SK-N-MC (cell line): ENCODE measurements at regions not wholly inside any gene's neighbourhood (a gene's known extent, or its start where the extent isn't known, plus 50 kb on each side); places are given as distances from the start of the nearest gene placed in this dataset.

Source experiments
- DNase-seq: peaks from one replicate; pipeline ENCODE4 v3.0.0-alpha.2; 2011; ENCODE audit warnings: low read depth, low spot score
- H3K27ac ChIP-seq: fragments of 200-600 bp; sonication (generic); 2 replicates; pipeline ENCODE4 v1.5.1; 2016; ENCODE audit warnings: mixed run types
- H3K36me3 ChIP-seq: fragments of 200-600 bp; sonication (generic); 2 replicates; pipeline ENCODE4 v1.6.1; 2017; ENCODE audit warnings: antibody characterized with exemption, low read length, mixed read lengths; ENCODE audit not compliant: insufficient read depth
- H3K4me3 ChIP-seq: fragments of 200-600 bp; sonication (generic); 2 replicates; pipeline ENCODE4 v1.5.1; 2016
- H3K9ac ChIP-seq: fragments of 200-600 bp; sonication (generic); 2 replicates; pipeline ENCODE4 v1.8.0; 2017; ENCODE audit warnings: mixed run types, mixed read lengths; ENCODE audit not compliant: insufficient read length
- H3K9me3 ChIP-seq: fragments of 200-600 bp; sonication (generic); 2 replicates; pipeline ENCODE4 v1.6.1; 2017; ENCODE audit warnings: low read depth, mild to moderate bottlenecking, antibody characterized with exemption, low read length, moderate library complexity, mixed read lengths
- EZH2 ChIP-seq: fragments of 200-600 bp; sonication (generic); IDR thresholded peaks from one replicate; pipeline ENCODE4 v1.6.1; 2017; ENCODE audit warnings: antibody characterized with exemption
- FOXP2 ChIP-seq: optimal IDR thresholded peaks from 2 replicates; pipeline ENCODE3; 2011; ENCODE audit warnings: mild to moderate bottlenecking, moderate library complexity; ENCODE audit not compliant: insufficient read depth; ENCODE audit errors: extremely low read length, control extremely low read depth
- POLR2AphosphoS5 ChIP-seq: IDR thresholded peaks from 2 replicates; pipeline ENCODE4 v1.6.1; 2012; ENCODE audit warnings: mild to moderate bottlenecking, low read depth, low read length, borderline replicate concordance

GRCh38 chr18:68469049-68469625, 245.8 kb downstream of the TMX3 start:
- DNase-seq: no peak
- no peak overlapping the region for H3K27ac ChIP-seq
- H3K9me3 ChIP-seq: no peaks in the 10 kb centered on the region
- H3K4me3 ChIP-seq: no peak overlapping the region
- H3K36me3 ChIP-seq: no peaks in the 10 kb centered on the region
- TF ChIP-seq EZH2: no peak
- TF ChIP-seq FOXP2: no peak
- no peak for TF ChIP-seq POLR2AphosphoS5
- H3K9ac ChIP-seq: no peak overlapping the region

DNA sequence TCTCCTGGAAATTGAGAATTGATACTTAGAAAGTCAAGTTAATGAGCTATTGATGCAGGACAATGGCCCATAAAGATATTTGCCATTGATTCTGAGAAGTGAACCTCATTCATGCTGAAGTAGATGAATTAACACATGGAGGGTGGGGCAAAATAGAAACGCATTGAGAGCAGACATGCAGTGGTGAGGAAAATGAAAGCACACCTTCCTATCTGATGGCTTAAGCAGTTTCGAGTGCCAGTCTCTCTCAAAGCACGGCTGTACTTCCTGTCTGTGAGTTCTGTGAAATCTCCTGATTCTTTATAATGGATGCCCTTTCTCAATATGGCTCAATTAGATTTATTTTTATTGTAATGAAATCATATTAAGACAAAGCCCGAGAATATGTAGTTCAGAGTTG, 247.0 kb downstream of the TMX3 start:
- DNase-seq: no peak
- Histone ChIP-seq H3K36me3 (no peaks in the 10 kb centered on the region), H3K4me3 (no peak overlapping the region), H3K9ac (no peak overlapping the region), H3K27ac (no peak overlapping the region), H3K9me3 (no peaks in the 10 kb centered on the region)
- no peak for TF ChIP-seq FOXP2
- no peak for TF ChIP-seq POLR2AphosphoS5
- TF ChIP-seq EZH2: no peak

DNA sequence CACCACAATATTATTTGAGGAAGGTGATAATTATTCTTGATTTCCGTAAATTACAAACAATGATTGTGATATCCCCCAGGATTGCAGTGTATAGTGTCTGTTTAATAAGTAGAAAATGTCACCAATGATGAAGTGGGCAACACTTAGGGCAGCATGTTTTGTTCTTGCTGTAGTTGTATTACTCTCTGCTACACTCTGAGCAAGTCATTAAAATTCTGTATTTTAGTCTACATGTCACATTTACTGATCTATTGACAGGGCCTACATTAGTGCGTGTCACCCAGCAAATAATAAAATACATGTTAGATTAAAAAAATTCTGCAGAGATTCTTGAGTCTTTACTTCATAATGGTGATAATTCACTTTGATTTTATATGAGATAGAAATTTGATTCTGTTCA, 247.6 kb downstream of the TMX3 start:
- H3K4me3 ChIP-seq: no peak overlapping the region
- H3K9me3 ChIP-seq: no peaks in the 10 kb centered on the region
- H3K36me3 ChIP-seq: no peaks in the 10 kb centered on the region
- no peak for TF ChIP-seq EZH2
- TF ChIP-seq FOXP2: no peak
- no peak for DNase-seq
- H3K27ac ChIP-seq: no peak overlapping the region
- H3K9ac ChIP-seq: no peak overlapping the region

- no peak for TF ChIP-seq FOXP2
- TF ChIP-seq POLR2AphosphoS5: no peak
- TF ChIP-seq EZH2: no peak
Measured at GRCh38 chr18:68466672-68467071, 248.2 kb downstream of the TMX3 start.

GRCh38 chr18:68462766-68463165, 252.1 kb downstream of the TMX3 start:
- no peak for TF ChIP-seq EZH2
- TF ChIP-seq POLR2AphosphoS5: no peak
- TF ChIP-seq FOXP2: no peak
- H3K27ac ChIP-seq: no peak overlapping the region
- DNase-seq: no peak
- H3K9me3 ChIP-seq: no peaks in the 10 kb centered on the region
- H3K4me3 ChIP-seq: no peak overlapping the region
- no peak overlapping the region for H3K9ac ChIP-seq
- no peaks in the 10 kb centered on the region for H3K36me3 ChIP-seq

More at GRCh38 chr18:68466672-68467071, 248.2 kb downstream of the TMX3 start:
- no peak for DNase-seq
- Histone ChIP-seq H3K9ac (no peak overlapping the region), H3K9me3 (no peaks in the 10 kb centered on the region), H3K4me3 (no peak overlapping the region), H3K27ac (no peak overlapping the region), H3K36me3 (no peaks in the 10 kb centered on the region)

- Histone ChIP-seq H3K9ac (no peak overlapping the region), H3K27ac (no peak overlapping the region)
- no peak for TF ChIP-seq FOXP2
- no peak for TF ChIP-seq POLR2AphosphoS5
Measured at GRCh38 chr18:68462148-68462547, 252.8 kb downstream of the TMX3 start.

DNA sequence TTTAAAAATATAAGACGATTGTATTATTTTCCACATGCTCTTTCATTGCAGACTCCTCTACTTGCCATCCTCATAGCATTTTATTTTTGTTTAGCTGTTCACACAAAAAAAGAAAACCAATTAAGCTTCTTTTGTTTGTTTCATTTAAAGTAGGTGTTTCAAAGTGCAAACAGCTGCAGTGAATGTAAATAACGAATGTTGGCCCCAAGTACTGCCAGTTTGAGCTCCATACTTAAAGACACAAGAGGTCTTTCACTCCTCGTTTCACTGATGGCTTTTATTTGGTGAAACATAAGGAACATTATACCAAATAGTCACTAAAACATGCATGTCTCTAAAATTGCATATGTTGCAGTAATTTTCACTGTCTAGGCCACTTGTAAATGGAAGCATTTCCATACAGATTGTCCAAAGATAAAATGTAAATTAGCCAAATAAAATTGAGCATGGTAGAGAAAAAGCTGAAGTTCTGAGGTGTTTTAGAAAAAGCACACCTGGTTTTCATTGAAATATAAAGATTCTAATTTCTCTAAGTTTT, 253.4 kb downstream of the TMX3 start:
- no peaks in the 10 kb centered on the region for H3K9me3 ChIP-seq
- TF ChIP-seq POLR2AphosphoS5 (no peak), FOXP2 (no peak), EZH2 (no peak)
- DNase-seq: no peak
- no peaks in the 10 kb centered on the region for H3K36me3 ChIP-seq
- no peak overlapping the region for H3K4me3 ChIP-seq
- H3K9ac ChIP-seq: no peak overlapping the region
- H3K27ac ChIP-seq: no peak overlapping the region

More at GRCh38 chr18:68462148-68462547, 252.8 kb downstream of the TMX3 start:
- Histone ChIP-seq H3K4me3 (no peak overlapping the region), H3K9me3 (no peaks in the 10 kb centered on the region), H3K36me3 (no peaks in the 10 kb centered on the region)
- no peak for DNase-seq

- Histone ChIP-seq H3K36me3 (no peaks in the 10 kb centered on the region), H3K4me3 (no peak overlapping the region), H3K9me3 (no peaks in the 10 kb centered on the region), H3K9ac (no peak overlapping the region), H3K27ac (no peak overlapping the region)
- TF ChIP-seq FOXP2 (no peak), EZH2 (no peak), POLR2AphosphoS5 (no peak)
- no peak for DNase-seq
Measured at GRCh38 chr18:68459968-68460367, 254.9 kb downstream of the TMX3 start.

GRCh38 chr18:68456985-68457384, 257.9 kb downstream of the TMX3 start:
- TF ChIP-seq POLR2AphosphoS5 (no peak), EZH2 (no peak), FOXP2 (no peak)
- Histone ChIP-seq H3K9me3 (no peaks in the 10 kb centered on the region), H3K27ac (no peak overlapping the region), H3K9ac (no peak overlapping the region), H3K36me3 (no peaks in the 10 kb centered on the region), H3K4me3 (no peak overlapping the region)
- DNase-seq: no peak
